Stomach (tissue), 4 donors: ENCODE measurements at regions not wholly inside any gene's neighbourhood (a gene's known extent, or its start where the extent isn't known, plus 50 kb on each side); places are given as distances from the start of the nearest gene placed in this dataset.

ENCODE experiments used
- POLR2A ChIP-seq, 4 donors: fragments of 450-650 bp; IDR thresholded peaks; one replicate each; pipeline ENCODE4 v1.6.1; 2016; ENCODE audit warnings: antibody characterized with exemption in 4 of 4, control low read depth in 2 of 4, mild to moderate bottlenecking in 1 of 4, moderate library complexity in 1 of 4
- POLR2AphosphoS5 ChIP-seq, 3 donors: sonication (generic); formaldehyde crosslinking; IDR thresholded peaks; one replicate each; pipeline ENCODE4 v1.6.1; 2016; ENCODE audit warnings: antibody characterized with exemption in 3 of 3
- TF ChIP-seq, protein P1 (sequence below), 7 experiments: fragments of 450-650 bp in 4 of 7; fragments of 200-600 bp in 3 of 7; sonication (generic) in 3 of 7; IDR thresholded peaks; one replicate each; pipeline ENCODE4 v1.5.1; 2016 to 2019; ENCODE audit warnings: antibody characterized with exemption in 7 of 7, control low read depth in 2 of 7, mild to moderate bottlenecking in 1 of 7

DNA sequence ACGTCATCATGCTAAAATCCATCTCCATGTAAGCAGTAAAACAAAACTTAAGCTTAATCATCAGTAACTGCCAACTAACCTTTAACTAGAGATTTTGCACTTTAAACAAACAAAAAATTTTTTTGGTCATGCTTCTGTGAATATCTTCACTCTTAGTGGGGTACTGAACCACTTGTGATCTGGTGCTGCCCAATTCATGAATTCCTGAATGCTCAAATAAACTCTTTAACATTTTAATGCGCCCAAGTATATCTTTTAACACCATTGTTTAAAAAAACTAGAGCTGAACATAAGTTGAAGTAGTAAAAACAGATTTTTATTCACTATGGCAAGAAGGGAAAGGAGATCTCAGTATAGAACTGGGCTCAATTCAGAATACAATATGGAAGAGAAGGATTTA, 196.9 kb upstream of the USP24 start:
- TF ChIP-seq, protein P1, sequence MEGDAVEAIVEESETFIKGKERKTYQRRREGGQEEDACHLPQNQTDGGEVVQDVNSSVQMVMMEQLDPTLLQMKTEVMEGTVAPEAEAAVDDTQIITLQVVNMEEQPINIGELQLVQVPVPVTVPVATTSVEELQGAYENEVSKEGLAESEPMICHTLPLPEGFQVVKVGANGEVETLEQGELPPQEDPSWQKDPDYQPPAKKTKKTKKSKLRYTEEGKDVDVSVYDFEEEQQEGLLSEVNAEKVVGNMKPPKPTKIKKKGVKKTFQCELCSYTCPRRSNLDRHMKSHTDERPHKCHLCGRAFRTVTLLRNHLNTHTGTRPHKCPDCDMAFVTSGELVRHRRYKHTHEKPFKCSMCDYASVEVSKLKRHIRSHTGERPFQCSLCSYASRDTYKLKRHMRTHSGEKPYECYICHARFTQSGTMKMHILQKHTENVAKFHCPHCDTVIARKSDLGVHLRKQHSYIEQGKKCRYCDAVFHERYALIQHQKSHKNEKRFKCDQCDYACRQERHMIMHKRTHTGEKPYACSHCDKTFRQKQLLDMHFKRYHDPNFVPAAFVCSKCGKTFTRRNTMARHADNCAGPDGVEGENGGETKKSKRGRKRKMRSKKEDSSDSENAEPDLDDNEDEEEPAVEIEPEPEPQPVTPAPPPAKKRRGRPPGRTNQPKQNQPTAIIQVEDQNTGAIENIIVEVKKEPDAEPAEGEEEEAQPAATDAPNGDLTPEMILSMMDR (IDR thresholded peaks at IDR 0.05), result no peak
- TF ChIP-seq POLR2A (IDR thresholded peaks at IDR 0.05), result no peak
- no peak for TF ChIP-seq POLR2AphosphoS5 (IDR thresholded peaks at IDR 0.05)
